COLO668 (cell line): ENCODE measurements at regions not wholly inside any gene's neighbourhood (a gene's known extent, or its start where the extent isn't known, plus 50 kb on each side); places are given as distances from the start of the nearest gene placed in this dataset.
"Not testable (repeated sequence)": the region's sequence is repeated elsewhere in the genome, so short reads cannot be mapped to it uniquely, and the experiment has no call there.

Source experiments
- DNase-seq: peaks from one replicate; lab custom pipeline; 2025; ENCODE audit not compliant: unreplicated experiment; lab: John Stamatoyannopoulos, UW

- peak; percentile 11 for DNase-seq
Measured at GRCh38 chr7:92924800-92925199, 88.4 kb upstream of the CDK6 start.

GRCh38 chr7:92917230-92917629, 80.9 kb upstream of the CDK6 start:
- DNase-seq = no peak

- DNase-seq = no peak
Measured at GRCh38 chr7:92916770-92917224, 80.4 kb upstream of the CDK6 start.

GRCh38 chr7:92915348-92915747, 79.0 kb upstream of the CDK6 start:
- no peak for DNase-seq

- no peak for DNase-seq
Measured at GRCh38 chr7:92914645-92915044, 78.3 kb upstream of the CDK6 start.

- DNase-seq = no peak
Measured at GRCh38 chr7:92913849-92914248, 77.5 kb upstream of the CDK6 start.

- no peak for DNase-seq
Measured at GRCh38 chr7:92910976-92911375, 74.6 kb upstream of the CDK6 start.

GRCh38 chr7:92909686-92910475, 73.5 kb upstream of the CDK6 start:
- DNase-seq = no peak

- no peak for DNase-seq
Measured at GRCh38 chr7:92904244-92905131, 68.1 kb upstream of the CDK6 start.

- no peak for DNase-seq
Measured at GRCh38 chr7:92898798-92899197, 62.4 kb upstream of the CDK6 start.

- DNase-seq = not testable (repeated sequence)
Measured at GRCh38 chr7:92894857-92895256, 58.5 kb upstream of the CDK6 start.

- no peak for DNase-seq
Measured at GRCh38 chr7:92889081-92889480, 52.7 kb upstream of the CDK6 start.
